ENCODE measurements at regions not wholly inside any gene's neighbourhood (a gene's known extent, or its start where the extent isn't known, plus 50 kb on each side); places are given as distances from the start of the nearest gene placed in this dataset.
"Not testable (repeated sequence)": the region's sequence is repeated elsewhere in the genome, so short reads cannot be mapped to it uniquely, and the experiment has no call there.

GRCh38 chr6:169406804-169407203, 153.2 kb upstream of the THBS2 start:
- Mint-ChIP-seq H3K27ac (no peak overlapping the region), H3K4me3 (no peak overlapping the region), H3K36me3 (no peaks in the 10 kb centered on the region), H3K9me3 (peaks cover 0 to 9% (median 3%) of the 10 kb centered on the region in 3 donors), H3K4me1 (peaks cover 0 to 1% (median 0%) of the 10 kb centered on the region in 3 donors), H3K27me3 (no peaks in the 10 kb centered on the region)

GRCh38 chr6:169406034-169406433, 152.4 kb upstream of the THBS2 start:
- Mint-ChIP-seq H3K27me3 (peaks cover 2% of the 10 kb centered on the region), H3K4me3 (no peak overlapping the region), H3K36me3 (no peaks in the 10 kb centered on the region), H3K4me1 (peaks cover 0 to 1% (median 0%) of the 10 kb centered on the region in 3 donors), H3K27ac (no peak overlapping the region), H3K9me3 (peaks cover 0 to 9% (median 3%) of the 10 kb centered on the region in 3 donors)

- Mint-ChIP-seq H3K4me3 (no peak overlapping the region), H3K36me3 (peaks cover 1% of the 10 kb centered on the region), H3K27me3 (peaks cover 2% of the 10 kb centered on the region), H3K4me1 (peaks cover 0 to 1% (median 0%) of the 10 kb centered on the region in 3 donors), H3K27ac (no peak overlapping the region), H3K9me3 (peaks cover 0 to 6% (median 3%) of the 10 kb centered on the region in 3 donors)
Measured at GRCh38 chr6:169404828-169405227, 151.2 kb upstream of the THBS2 start.

GRCh38 chr6:169398342-169399105, 144.9 kb upstream of the THBS2 start:
- Mint-ChIP-seq H3K27me3 (peaks cover 4% of the 10 kb centered on the region), H3K9me3 (no peaks in the 10 kb centered on the region), H3K4me1 (no peaks in the 10 kb centered on the region), H3K36me3 (peaks cover 1% of the 10 kb centered on the region), H3K4me3 (no peak overlapping the region), H3K27ac (no peak overlapping the region)

- Mint-ChIP-seq H3K27ac (no peak overlapping the region), H3K27me3 (peaks cover 4% of the 10 kb centered on the region), H3K9me3 (no peaks in the 10 kb centered on the region), H3K36me3 (peaks cover 1% of the 10 kb centered on the region), H3K4me3 (no peak overlapping the region), H3K4me1 (no peaks in the 10 kb centered on the region)
Measured at GRCh38 chr6:169397684-169398083, 144.0 kb upstream of the THBS2 start.

- no peak overlapping the region for H3K4me3 Mint-ChIP-seq
- H3K27ac Mint-ChIP-seq, result no peak overlapping the region
Measured at GRCh38 chr6:169396554-169397163, 143.0 kb upstream of the THBS2 start.

GRCh38 chr6:169396009-169396539, 142.4 kb upstream of the THBS2 start:
- H3K9me3 Mint-ChIP-seq, H3K4me1 Mint-ChIP-seq, H3K4me3 Mint-ChIP-seq, H3K36me3 Mint-ChIP-seq, H3K27ac Mint-ChIP-seq, H3K27me3 Mint-ChIP-seq: not testable (repeated sequence)

More at GRCh38 chr6:169396554-169397163, 143.0 kb upstream of the THBS2 start:
- Mint-ChIP-seq H3K4me1 (no peaks in the 10 kb centered on the region), H3K27me3 (peaks cover 3% of the 10 kb centered on the region), H3K9me3 (peaks cover 0 to 8% (median 5%) of the 10 kb centered on the region in 3 donors), H3K36me3 (peaks cover 1% of the 10 kb centered on the region)

GRCh38 chr6:169395080-169395805, 141.6 kb upstream of the THBS2 start:
- no peak overlapping the region for H3K27ac Mint-ChIP-seq
- H3K36me3 Mint-ChIP-seq, result no peaks in the 10 kb centered on the region
- peaks cover 2% of the 10 kb centered on the region for H3K27me3 Mint-ChIP-seq
- peak overlapping the region in 1 of 4 donors; percentile 78 for H3K4me3 Mint-ChIP-seq
- H3K9me3 Mint-ChIP-seq, result peaks cover 0 to 16% (median 7%) of the 10 kb centered on the region in 3 donors
- H3K4me1 Mint-ChIP-seq, result no peaks in the 10 kb centered on the region

- Mint-ChIP-seq H3K36me3 (no peaks in the 10 kb centered on the region), H3K4me3 (no peak overlapping the region), H3K9me3 (peaks cover 5 to 16% (median 7%) of the 10 kb centered on the region in 3 donors), H3K4me1 (no peaks in the 10 kb centered on the region), H3K27me3 (peaks cover 2% of the 10 kb centered on the region), H3K27ac (no peak overlapping the region)
Measured at GRCh38 chr6:169393753-169394152, 140.1 kb upstream of the THBS2 start.

GRCh38 chr6:169391473-169392071, 137.9 kb upstream of the THBS2 start:
- Mint-ChIP-seq H3K4me3 (no peak overlapping the region), H3K9me3 (peaks cover 6 to 16% (median 7%) of the 10 kb centered on the region in 3 donors), H3K4me1 (no peaks in the 10 kb centered on the region), H3K27me3 (peaks cover 6% of the 10 kb centered on the region), H3K27ac (no peak overlapping the region), H3K36me3 (no peaks in the 10 kb centered on the region)

- Mint-ChIP-seq H3K4me1 (no peaks in the 10 kb centered on the region), H3K27ac (no peak overlapping the region), H3K27me3 (peaks cover 6% of the 10 kb centered on the region), H3K36me3 (no peaks in the 10 kb centered on the region), H3K9me3 (peaks cover 7 to 23% (median 8%) of the 10 kb centered on the region in 3 donors), H3K4me3 (no peak overlapping the region)
Measured at GRCh38 chr6:169388395-169389166, 134.9 kb upstream of the THBS2 start.

- no peak overlapping the region for H3K27ac Mint-ChIP-seq
- peaks cover 7 to 29% (median 12%) of the 10 kb centered on the region in 3 donors for H3K9me3 Mint-ChIP-seq
- H3K36me3 Mint-ChIP-seq, result no peaks in the 10 kb centered on the region
- H3K4me1 Mint-ChIP-seq, result no peaks in the 10 kb centered on the region
- peak overlapping the region in 2 of 4 donors; percentile 57 to 79 for H3K4me3 Mint-ChIP-seq
- peaks cover 6% of the 10 kb centered on the region for H3K27me3 Mint-ChIP-seq
Measured at GRCh38 chr6:169387809-169388383, 134.2 kb upstream of the THBS2 start.

GRCh38 chr6:169386411-169387057, 132.9 kb upstream of the THBS2 start:
- Mint-ChIP-seq H3K36me3 (no peaks in the 10 kb centered on the region), H3K4me1 (no peaks in the 10 kb centered on the region), H3K4me3 (no peak overlapping the region), H3K27me3 (peaks cover 6% of the 10 kb centered on the region), H3K27ac (peak overlapping the region in 1 of 3 donors; percentile 52), H3K9me3 (peaks cover 1 to 21% (median 12%) of the 10 kb centered on the region in 3 donors)

Data from IgD-negative memory B cell (primary cell).